ENCODE measurements at regions not wholly inside any gene's neighbourhood (a gene's known extent, or its start where the extent isn't known, plus 50 kb on each side); places are given as distances from the start of the nearest gene placed in this dataset.

- Histone ChIP-seq H3K4me3 (no peak overlapping the region), H3K4me1 (no peaks in the 10 kb centered on the region), H3K9me3 (no peaks in the 10 kb centered on the region), H3K27ac (no peak overlapping the region), H3K27me3 (no peaks in the 10 kb centered on the region), H3K36me3 (no peaks in the 10 kb centered on the region)
- FAIRE-seq (no peak), DNase-seq (peak in 5 of 6 donors; percentile 17 to 80 (median 45)), ATAC-seq (peak in 3 of 4 donors; percentile 16 to 48 (median 44))
- intact Hi-C loops (cut with DNase I) = no loop called here
- TF ChIP-seq CTCF (IDR thresholded peaks at IDR 0.05) = no peak
- WGBS, 2 donors = 62 to 79% methylated on average over 23 to 24 of the region's 24 CpGs
Measured at GRCh38 chr16:85390511-85391174, 222.5 kb upstream of the GSE1 start.

GRCh38 chr16:85391175-85391707 is 221.9 kb upstream of the GSE1 start:
- intact Hi-C loops (cut with DNase I) = no loop called here
- DNase-seq (peak in 3 of 6 donors; percentile 7 to 43 (median 19)), FAIRE-seq (no peak), ATAC-seq (no peak)
- Histone ChIP-seq H3K27ac (no peak overlapping the region), H3K4me3 (no peak overlapping the region), H3K4me1 (no peaks in the 10 kb centered on the region), H3K36me3 (no peaks in the 10 kb centered on the region), H3K27me3 (no peaks in the 10 kb centered on the region), H3K9me3 (no peaks in the 10 kb centered on the region)
- no peak for TF ChIP-seq CTCF (IDR thresholded peaks at IDR 0.05)
- WGBS, 2 donors = 87% methylated on average over 14 of the region's 14 CpGs

- Histone ChIP-seq H3K27me3 (no peaks in the 10 kb centered on the region), H3K36me3 (no peaks in the 10 kb centered on the region), H3K9me3 (no peaks in the 10 kb centered on the region), H3K4me1 (no peaks in the 10 kb centered on the region), H3K4me3 (no peak overlapping the region), H3K27ac (no peak overlapping the region)
- peak in 4 of 6 donors; percentile 7 to 32 (median 20) for DNase-seq
- TF ChIP-seq CTCF (IDR thresholded peaks at IDR 0.05) = no peak
- 83 to 87% methylated on average over 11 of the region's 11 CpGs for whole genome bisulfite sequencing, 2 donors
- FAIRE-seq = no peak
- ATAC-seq = no peak
- intact Hi-C loops (cut with DNase I) = no loop called here
Measured at GRCh38 chr16:85391769-85392583, 221.1 kb upstream of the GSE1 start.

GRCh38 chr16:85392756-85393673 is 220.1 kb upstream of the GSE1 start:
- H3K9me3 ChIP-seq = no peaks in the 10 kb centered on the region
- peak in 2 of 4 donors; percentile 3 to 22 for ATAC-seq
- WGBS, 2 donors = 91 to 93% methylated on average over 16 to 17 of the region's 17 CpGs
- H3K27ac ChIP-seq = no peak overlapping the region
- intact Hi-C loops (cut with DNase I) = no loop called here
- no peaks in the 10 kb centered on the region for H3K27me3 ChIP-seq
- FAIRE-seq = no peak
- no peak overlapping the region for H3K4me3 ChIP-seq
- H3K4me1 ChIP-seq = no peaks in the 10 kb centered on the region
- DNase-seq = peak in 3 of 6 donors; percentile 7 to 32 (median 18)
- H3K36me3 ChIP-seq = no peaks in the 10 kb centered on the region
- TF ChIP-seq CTCF (IDR thresholded peaks at IDR 0.05) = no peak

Data from pancreas (tissue), 10 donors.